ENCODE measurements at regions not wholly inside any gene's neighbourhood (a gene's known extent, or its start where the extent isn't known, plus 50 kb on each side); places are given as distances from the start of the nearest gene placed in this dataset.
"Not testable (repeated sequence)": the region's sequence is repeated elsewhere in the genome, so short reads cannot be mapped to it uniquely, and the experiment has no call there.

DNA sequence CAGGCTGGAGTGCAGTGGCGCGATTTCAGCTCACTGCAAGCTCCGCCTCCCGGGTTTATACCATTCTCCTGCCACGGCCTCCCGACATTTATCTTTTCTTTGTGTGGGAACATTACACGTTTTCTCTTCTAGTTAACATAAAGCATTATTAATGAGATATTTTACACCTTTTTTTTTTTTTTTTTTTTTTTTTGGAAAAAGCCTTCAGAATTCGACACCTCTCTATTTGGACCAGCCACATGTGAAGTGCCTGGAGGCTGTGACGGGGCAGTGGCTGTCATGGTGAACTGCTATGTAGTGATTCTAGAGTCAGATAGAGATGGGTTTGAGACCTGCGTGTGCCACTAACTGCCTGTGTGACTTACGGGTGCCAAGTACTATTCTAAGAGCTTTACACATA lies 64.3 kb downstream of the SMIM38 start:
- no peak for DNase-seq (ENCODE audit: low read depth in 2 of 2)

GRCh38 chr11:69220561-69221051 lies 64.9 kb downstream of the SMIM38 start:
- no peak for DNase-seq (ENCODE audit: low read depth in 2 of 2)

DNA sequence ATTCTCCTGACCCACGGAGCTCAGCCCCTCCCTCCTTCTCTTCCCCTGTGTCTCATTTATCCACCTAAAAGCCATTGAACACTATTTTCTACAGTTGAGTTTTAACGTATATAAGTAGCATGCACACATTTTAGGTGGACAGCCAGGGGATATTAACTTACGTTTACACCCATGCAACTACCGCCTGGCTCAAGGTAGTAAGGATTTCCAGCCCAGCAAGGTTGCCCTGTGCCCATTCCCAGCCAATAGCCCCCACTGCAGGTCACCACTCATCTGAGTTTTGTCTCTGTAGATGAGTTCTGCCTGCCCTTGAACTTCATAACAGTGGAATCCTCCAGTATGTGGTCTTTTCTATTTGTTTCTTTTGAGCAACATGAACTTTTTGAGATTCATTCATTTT lies 65.4 kb downstream of the SMIM38 start:
- no peak for DNase-seq (ENCODE audit: low read depth in 2 of 2)

GRCh38 chr11:69221636-69222035 lies 65.9 kb downstream of the SMIM38 start:
- not testable (repeated sequence) for DNase-seq (ENCODE audit: low read depth in 2 of 2)

DNA sequence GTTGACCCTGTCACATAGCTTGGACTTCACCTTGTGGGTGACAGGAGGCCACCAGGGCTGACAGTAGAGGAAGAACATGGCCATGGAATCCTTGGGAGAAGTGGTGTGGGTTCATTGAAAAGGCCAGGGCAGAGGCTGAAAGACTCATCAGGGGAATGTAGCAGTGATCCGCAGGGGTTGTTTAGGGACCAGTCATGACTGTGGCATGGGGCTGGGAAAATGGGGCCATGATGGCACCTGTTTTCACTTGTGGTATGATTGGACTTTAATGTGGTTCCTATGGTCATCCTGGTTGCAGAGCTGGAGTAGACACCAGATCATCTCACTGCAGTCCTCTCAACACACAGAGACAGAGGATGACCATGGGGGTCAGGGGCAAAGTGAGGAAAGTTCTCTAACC lies 66.7 kb upstream of the MYEOV start:
- no peak for DNase-seq (ENCODE audit: low read depth in 2 of 2)

- no peak for DNase-seq (ENCODE audit: low read depth in 2 of 2)
These were observed 64.4 kb upstream of the MYEOV start for GRCh38 chr11:69229511-69229910.

DNA sequence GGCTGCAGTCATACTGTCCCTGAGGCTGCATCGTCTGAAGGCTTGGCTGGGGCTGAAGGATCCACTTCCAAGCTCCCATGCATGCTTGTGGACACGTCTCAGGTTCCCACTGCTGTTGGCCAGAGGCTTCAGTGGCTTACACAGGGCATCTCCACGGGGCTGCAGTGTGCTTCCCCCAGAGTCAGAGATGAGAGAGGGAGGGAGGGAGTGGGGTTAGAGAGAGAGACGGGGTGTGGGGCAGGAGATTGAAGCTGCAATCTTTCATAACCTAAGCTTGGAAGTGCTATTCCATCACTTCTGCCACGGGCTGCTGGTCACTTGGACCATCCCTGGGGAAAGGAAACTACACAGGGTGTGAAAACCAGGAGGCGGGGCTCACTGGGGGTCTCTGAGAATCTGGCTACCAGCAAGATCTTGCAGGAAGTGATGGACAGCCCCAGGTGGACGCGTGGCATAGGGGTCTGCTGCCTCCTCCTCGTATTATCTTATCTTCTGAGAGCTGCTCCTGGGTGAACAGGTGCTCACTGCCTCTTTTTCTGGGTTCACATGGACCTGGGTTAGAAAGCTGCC lies 63.0 kb upstream of the MYEOV start:
- no peak for DNase-seq (ENCODE audit: low read depth in 2 of 2)

GRCh38 chr11:69231466-69232018 lies 62.4 kb upstream of the MYEOV start:
- no peak for DNase-seq (ENCODE audit: low read depth in 2 of 2)

- no peak for DNase-seq (ENCODE audit: low read depth in 2 of 2)
These were observed 60.9 kb upstream of the MYEOV start for GRCh38 chr11:69232821-69233743.

- DNase-seq (ENCODE audit: low read depth in 2 of 2) = no peak
These were observed 60.0 kb upstream of the MYEOV start for GRCh38 chr11:69233744-69234570.

DNA sequence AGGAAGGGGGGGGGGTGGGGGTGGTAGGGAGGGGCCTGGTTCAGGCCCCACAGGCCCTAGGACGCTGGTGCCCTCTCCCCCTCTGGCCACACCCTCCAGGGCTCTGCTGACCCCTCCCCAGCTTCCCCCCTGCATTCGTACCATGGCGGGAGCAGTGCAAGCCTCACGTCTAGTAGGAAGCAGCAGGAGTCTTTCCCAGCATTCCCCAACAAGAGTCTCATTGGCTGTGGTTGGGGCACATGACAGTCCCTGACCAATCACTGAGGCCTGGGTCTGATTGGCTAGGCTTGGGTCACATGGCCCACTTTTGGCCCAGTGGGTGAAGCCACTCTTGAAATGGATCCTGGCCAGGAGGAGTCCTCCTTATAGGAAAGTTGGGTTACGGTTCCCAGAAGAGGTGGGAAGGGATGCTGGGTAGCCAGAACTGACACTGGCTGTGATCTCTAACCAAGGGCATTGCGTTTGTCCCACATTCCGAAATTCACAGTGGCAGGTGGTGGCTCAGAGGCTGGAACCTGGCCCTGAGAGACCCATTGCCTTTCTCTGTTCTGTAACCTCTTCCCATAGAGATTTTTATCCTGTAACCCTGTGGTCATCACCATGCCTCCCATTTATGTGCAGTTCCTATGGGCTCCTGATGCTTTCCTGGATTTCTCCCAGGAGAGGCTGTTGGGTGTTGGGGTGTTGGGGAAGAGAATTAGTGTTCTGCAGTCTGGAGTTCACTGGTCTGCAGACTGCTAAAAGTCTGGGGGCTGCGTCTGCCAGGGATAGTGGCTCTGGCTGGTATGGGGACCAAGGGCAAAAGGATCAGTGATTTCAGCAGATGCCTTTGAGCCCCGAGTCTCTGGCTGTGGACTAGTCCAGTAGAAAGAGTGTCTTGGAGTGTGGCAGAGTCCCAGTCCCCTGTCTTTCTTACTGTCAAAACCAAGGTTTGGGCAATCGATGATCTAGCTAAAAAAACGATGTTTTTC lies 58.9 kb upstream of the MYEOV start:
- no peak for DNase-seq (ENCODE audit: low read depth in 2 of 2)

DNA sequence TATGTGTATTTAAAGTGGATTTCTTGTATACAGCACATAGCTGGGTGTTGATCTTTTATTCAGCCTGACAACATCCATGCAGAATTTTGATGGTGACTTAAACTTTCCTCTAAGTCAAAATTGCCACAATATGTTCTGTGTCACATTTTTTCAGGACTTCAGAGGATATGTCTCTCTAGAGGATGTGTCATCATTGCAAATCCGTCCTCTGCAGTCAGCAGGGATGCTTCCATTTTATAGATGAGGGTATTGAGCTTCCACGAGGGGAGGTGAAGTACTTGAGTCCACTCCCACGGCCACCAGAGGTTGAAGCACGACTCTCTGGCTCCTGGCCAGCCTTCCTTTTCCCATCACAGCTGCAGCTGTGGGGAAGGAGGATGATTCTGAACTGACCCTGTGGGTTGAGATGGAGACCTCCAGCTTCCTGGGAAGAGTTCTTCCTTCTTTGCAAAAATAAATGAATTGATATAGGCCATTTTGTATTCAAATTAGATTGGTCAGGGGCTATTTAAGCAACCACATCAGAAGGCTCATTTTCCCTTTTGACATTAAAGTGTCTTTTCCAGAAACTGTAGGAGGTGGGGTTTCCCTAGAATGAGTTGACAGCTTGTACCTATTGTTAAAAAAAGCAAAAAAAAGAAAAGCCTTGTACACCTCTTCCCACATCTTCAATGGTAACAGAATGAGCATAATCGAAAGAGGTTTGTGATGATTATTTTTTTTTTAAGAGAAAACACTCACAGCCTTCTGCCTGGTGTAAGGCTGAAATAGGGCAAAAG lies 55.2 kb upstream of the MYEOV start:
- DNase-seq (ENCODE audit: low read depth in 2 of 2) = no peak

DNA sequence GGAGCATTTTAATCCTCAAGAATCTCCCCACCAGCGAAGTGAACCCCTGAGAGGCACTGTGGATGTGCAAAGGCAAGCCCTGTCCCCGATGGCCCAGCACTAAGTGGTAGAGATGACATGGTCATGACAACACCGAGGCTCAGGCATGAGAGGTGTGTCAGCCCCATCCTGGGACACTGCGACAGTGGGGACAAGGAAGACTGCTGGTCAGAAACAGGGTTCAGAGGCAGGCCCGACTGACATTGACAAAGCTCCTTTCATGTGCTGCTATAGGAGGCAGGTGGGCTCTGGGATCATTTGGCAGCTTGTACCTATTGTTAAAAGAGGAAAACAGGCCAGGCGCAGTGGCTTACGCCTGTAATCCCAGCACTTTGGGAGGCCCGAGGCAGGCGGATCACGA lies 54.3 kb upstream of the MYEOV start:
- DNase-seq (ENCODE audit: low read depth in 2 of 2) = no peak

DNA sequence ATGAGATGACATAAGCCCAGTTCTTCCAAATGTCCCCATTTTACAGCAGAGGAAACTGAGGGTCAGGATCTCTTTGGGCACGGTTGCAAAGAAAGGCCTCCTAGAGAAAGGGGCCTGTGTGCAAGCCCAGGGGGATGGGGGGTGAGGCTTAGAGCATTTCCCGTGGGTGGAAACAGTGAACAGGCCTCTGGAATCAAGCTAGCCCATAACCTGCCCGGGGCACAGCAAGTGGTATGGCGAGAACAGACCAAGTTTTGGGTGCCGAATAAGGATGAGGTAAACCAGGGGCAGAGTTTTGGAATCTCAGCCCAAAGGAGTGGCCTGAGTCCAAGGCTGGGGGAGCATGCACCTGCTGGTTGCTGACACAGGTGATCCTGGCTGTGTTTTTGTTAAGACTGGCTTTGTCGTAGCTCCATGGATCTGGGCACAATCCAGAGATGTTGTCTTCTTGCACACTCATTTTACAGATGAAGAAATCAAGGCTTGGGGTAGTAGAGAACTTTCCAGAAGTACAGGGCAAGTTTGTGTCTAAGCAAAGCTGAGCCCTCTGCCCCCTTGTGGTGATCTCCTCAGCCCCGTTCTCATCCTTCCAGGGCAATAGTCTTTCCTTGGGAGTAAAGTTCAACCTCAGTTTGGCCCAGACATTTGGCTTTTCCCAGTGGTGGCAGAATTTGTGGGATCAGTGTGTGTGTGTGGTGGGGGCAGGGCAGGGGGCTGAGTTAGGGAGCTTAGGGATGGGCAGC lies 53.5 kb upstream of the MYEOV start:
- no peak for DNase-seq (ENCODE audit: low read depth in 2 of 2)

- DNase-seq (ENCODE audit: low read depth in 2 of 2) = no peak
These were observed 52.7 kb upstream of the MYEOV start for GRCh38 chr11:69241075-69241740.

- no peak for DNase-seq (ENCODE audit: low read depth in 2 of 2)
These were observed 52.1 kb upstream of the MYEOV start for GRCh38 chr11:69241844-69242243.

DNA sequence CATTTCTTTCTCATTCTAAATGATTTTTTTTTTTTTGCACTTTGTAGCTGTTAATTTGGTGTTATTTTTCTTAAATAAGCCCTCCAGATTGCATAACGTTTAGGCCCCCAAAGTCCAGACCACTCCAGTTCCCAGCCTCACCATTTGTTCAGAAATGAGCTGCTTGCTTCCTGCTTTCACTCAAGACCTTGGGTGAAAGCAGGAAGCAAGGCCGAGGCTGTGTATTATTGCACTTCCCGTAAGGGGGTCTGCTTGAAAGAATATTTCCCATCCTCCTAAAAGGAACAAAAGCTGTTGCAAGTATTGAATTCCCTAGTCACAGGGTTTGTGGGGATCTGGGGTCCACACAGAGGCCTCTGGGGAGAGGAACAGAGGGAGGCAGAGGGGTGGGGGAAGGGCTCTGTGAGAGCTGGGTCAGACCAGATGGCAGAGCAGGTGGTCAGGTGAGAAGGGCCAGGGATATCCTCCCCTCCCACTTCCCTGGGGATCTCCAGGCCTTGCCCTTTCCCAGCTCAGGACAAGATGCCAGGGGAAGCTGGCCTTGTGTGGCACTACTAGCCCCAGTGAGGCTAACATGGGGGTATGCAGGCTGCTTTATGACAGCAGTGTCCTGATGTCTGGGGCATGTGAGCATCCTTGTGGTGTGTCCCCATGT lies 51.6 kb upstream of the MYEOV start:
- DNase-seq (ENCODE audit: low read depth in 2 of 2) = no peak

- DNase-seq (ENCODE audit: low read depth in 2 of 2) = no peak
These were observed 50.3 kb upstream of the MYEOV start for GRCh38 chr11:69243496-69244200.

Data from stimulated activated CD4-positive, alpha-beta T cell treated with anti-CD3 and anti-CD28 coated beads, Interleukin-1b, Interleukin-23, amount 100 ng/mL, for 4 hours (primary cell).